ENCODE measurements at regions not wholly inside any gene's neighbourhood (a gene's known extent, or its start where the extent isn't known, plus 50 kb on each side); places are given as distances from the start of the nearest gene placed in this dataset.

GRCh38 chr11:129544691-129545090 is 169.0 kb downstream of the BARX2 start:
- H3K79me2 ChIP-seq (ENCODE audit: insufficient read depth, low read length), result no peaks in the 10 kb centered on the region
- no peak overlapping the region for H3K9ac ChIP-seq (ENCODE audit: low read length)
- no TSS peak for BruUV-seq (replicated peaks)
- POLR2A ChIA-PET, result no interaction called here
- H3K27me3 ChIP-seq (ENCODE audit: insufficient read depth, low read length), result no peaks in the 10 kb centered on the region; the same call in 1 of the 2 replicates
- H2AFZ ChIP-seq (ENCODE audit: low read depth, low read length, poor library complexity, severe bottlenecking), result no peak overlapping the region
- intact Hi-C loops (cut with micrococcal nuclease), result no loop called here
- no peaks in the 10 kb centered on the region for H3K9me2 ChIP-seq (ENCODE audit: insufficient read depth)
- RAD21 ChIA-PET (ENCODE audit: low non-redundant PET in 1 of 2, low total read pairs in 2 of 2, uncharacterized antibody in 2 of 2, unreplicated experiment in 2 of 2), result no interaction called here
- H3K4me2 ChIP-seq (ENCODE audit: low read length), result no peak overlapping the region
- no peak for TF ChIP-seq SIN3A (IDR thresholded peaks at IDR 0.05; ENCODE audit: low read depth)
- TF ChIP-seq POLR2A (IDR thresholded peaks at IDR 0.05; ENCODE audit: borderline replicate concordance, extremely low read depth, insufficient read depth, insufficient read length), result no peak
- no peak for TF ChIP-seq SP1 (IDR thresholded peaks at IDR 0.05; ENCODE audit: low read depth)
- no peak for TF ChIP-seq ELF1 (IDR thresholded peaks at IDR 0.05; ENCODE audit: borderline replicate concordance, low read depth)
- TF ChIP-seq ATF3 (IDR thresholded peaks at IDR 0.05), result no peak
- no peak for TF ChIP-seq RAD21 (IDR thresholded peaks at IDR 0.05; ENCODE audit: low read depth)
- no peak for TF ChIP-seq CTCF (IDR thresholded peaks at IDR 0.05 in 2 of 3, conservative IDR thresholded peaks at IDR 0.05 in 1 of 3; ENCODE audit: borderline replicate concordance in 1 of 3, insufficient read depth in 1 of 3, low read depth in 2 of 3, low read length in 2 of 3)
- TF ChIP-seq JUND (IDR thresholded peaks at IDR 0.05), result no peak
- no peak for TF ChIP-seq MAX (IDR thresholded peaks at IDR 0.05)
- no peak for TF ChIP-seq TCF7L2 (IDR thresholded peaks at IDR 0.05; ENCODE audit: borderline replicate concordance, extremely low read depth, insufficient read depth, insufficient read length)
- no peak for TF ChIP-seq POLR2AphosphoS5 (IDR thresholded peaks at IDR 0.05; ENCODE audit: low read depth, low read length)
- no peak for TF ChIP-seq YY1 (IDR thresholded peaks at IDR 0.05; ENCODE audit: extremely low read depth, insufficient replicate concordance, low read depth, low read length)
- TF ChIP-seq ZNF274 (IDR thresholded peaks at IDR 0.05; ENCODE audit: low read depth, low read length), result no peak
- TF ChIP-seq EGR1 (IDR thresholded peaks at IDR 0.05; ENCODE audit: low read depth), result no peak
- no peak for TF ChIP-seq EZH2 (IDR thresholded peaks at IDR 0.05)
- no peak for TF ChIP-seq CBX3 (IDR thresholded peaks at IDR 0.05; ENCODE audit: low read depth)
- no peak for DNase-seq (ENCODE audit: low read depth, low spot score)
- H3K36me3 ChIP-seq (ENCODE audit: control insufficient read depth in 1 of 2, insufficient read depth in 2 of 2, low read length in 2 of 2), result no peaks in the 10 kb centered on the region
- no peak for ATAC-seq
- no peaks in the 10 kb centered on the region for H4K20me1 ChIP-seq (ENCODE audit: insufficient read depth)
- H3K4me3 ChIP-seq (replicated peaks in 1 of 2; ENCODE audit: low read depth in 1 of 2, low read length in 2 of 2), result no peak overlapping the region
- H3K4me1 ChIP-seq (ENCODE audit: control insufficient read depth in 1 of 2, insufficient read depth in 2 of 2, low read length in 2 of 2), result no peaks in the 10 kb centered on the region
- no peak overlapping the region for H3K27ac ChIP-seq (ENCODE audit: low read depth, low read length)
- no peaks in the 10 kb centered on the region; a peak in 1 of 4 replicates for H3K9me3 ChIP-seq (ENCODE audit: control insufficient read depth in 1 of 2, insufficient read depth in 1 of 2, low read depth in 1 of 2, low read length in 2 of 2)
- CTCF ChIA-PET, result no interaction called here

Measured in HCT116 (cell line).